Vagina (tissue), 2 donors: ENCODE measurements at regions not wholly inside any gene's neighbourhood (a gene's known extent, or its start where the extent isn't known, plus 50 kb on each side); places are given as distances from the start of the nearest gene placed in this dataset.

ENCODE experiments used
- CTCF ChIP-seq, 3 experiments: fragments of 450-650 bp in 2 of 3; fragments of 200-600 bp in 1 of 3; sonication (generic) in 1 of 3; IDR thresholded peaks; one replicate each; pipeline ENCODE4 v1.5.1; 2017 to 2019; ENCODE audit warnings: antibody characterized with exemption in 3 of 3, mild to moderate bottlenecking in 2 of 3, moderate library complexity in 2 of 3
- POLR2A ChIP-seq, 2 donors: fragments of 450-650 bp; IDR thresholded peaks; one replicate each; pipeline ENCODE4 v1.6.1; 2017; ENCODE audit warnings: antibody characterized with exemption in 2 of 2, mild to moderate bottlenecking in 2 of 2, moderate library complexity in 2 of 2

GRCh38 chr2:5897249-5897648 is 205.1 kb downstream of the SOX11 start:
- TF ChIP-seq CTCF (IDR thresholded peaks at IDR 0.05) (no peak), POLR2A (IDR thresholded peaks at IDR 0.05) (no peak)
